ENCODE measurements at regions not wholly inside any gene's neighbourhood (a gene's known extent, or its start where the extent isn't known, plus 50 kb on each side); places are given as distances from the start of the nearest gene placed in this dataset.

DNA sequence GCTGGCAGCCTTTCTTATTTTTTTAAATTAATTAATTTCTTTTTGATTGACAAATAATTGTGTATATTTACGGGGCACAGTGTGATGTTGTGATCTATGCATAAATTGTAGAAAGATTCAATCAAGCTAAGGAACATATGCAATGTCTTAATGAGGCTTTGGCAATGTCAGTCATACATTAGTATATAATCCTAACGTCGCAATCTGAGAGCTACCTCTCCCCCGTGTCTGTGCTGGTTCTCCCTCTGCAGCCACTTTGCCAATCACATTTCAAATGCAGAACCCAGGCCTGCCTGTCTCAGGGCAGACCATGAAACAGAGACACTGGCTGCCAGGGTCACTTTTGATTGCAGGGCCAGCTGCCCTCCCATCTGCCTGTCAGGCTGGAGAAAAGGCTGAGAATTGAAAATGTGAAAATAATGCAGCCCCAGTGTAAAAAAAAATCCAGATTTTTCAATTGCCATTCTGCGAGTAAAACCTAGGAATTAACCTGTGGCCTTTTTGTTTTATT is 56.3 kb downstream of the SLC24A2 start:
- no peaks in the 10 kb centered on the region for H3K36me3 ChIP-seq
- intact Hi-C loops (cut with DNase I) = no loop called here
- H3K27ac ChIP-seq = no peak overlapping the region

DNA sequence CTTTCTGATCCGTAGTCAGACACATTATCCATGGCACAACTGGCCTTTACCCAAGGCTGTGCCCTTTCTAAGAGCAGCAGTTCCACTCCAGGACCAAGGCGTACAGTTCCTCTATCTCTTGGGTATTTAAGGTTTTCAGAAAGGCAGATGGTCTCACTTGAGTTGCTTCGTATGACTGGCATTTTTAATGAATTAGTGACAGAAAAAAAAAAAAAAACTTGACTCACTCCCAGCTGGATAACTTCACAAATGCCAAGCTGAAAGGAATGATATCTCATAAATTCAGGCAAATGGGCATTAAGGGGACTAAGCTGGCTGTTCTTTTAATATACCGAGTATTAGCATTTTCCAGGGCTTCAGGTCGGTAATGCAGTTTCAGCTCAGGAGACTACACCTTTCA is 60.7 kb downstream of the SLC24A2 start:
- TF ChIP-seq POLR2AphosphoS5 (IDR thresholded peaks at IDR 0.05) (no peak), POLR2A (IDR thresholded peaks at IDR 0.05) (no peak), EP300 (IDR thresholded peaks at IDR 0.05) (no peak)
- TF ChIP-seq, protein P1, sequence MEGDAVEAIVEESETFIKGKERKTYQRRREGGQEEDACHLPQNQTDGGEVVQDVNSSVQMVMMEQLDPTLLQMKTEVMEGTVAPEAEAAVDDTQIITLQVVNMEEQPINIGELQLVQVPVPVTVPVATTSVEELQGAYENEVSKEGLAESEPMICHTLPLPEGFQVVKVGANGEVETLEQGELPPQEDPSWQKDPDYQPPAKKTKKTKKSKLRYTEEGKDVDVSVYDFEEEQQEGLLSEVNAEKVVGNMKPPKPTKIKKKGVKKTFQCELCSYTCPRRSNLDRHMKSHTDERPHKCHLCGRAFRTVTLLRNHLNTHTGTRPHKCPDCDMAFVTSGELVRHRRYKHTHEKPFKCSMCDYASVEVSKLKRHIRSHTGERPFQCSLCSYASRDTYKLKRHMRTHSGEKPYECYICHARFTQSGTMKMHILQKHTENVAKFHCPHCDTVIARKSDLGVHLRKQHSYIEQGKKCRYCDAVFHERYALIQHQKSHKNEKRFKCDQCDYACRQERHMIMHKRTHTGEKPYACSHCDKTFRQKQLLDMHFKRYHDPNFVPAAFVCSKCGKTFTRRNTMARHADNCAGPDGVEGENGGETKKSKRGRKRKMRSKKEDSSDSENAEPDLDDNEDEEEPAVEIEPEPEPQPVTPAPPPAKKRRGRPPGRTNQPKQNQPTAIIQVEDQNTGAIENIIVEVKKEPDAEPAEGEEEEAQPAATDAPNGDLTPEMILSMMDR (IDR thresholded peaks at IDR 0.05) = no peak
- H3K27ac ChIP-seq = no peak overlapping the region
- no peaks in the 10 kb centered on the region for H3K4me1 ChIP-seq
- WGBS, 2 donors = 79 to 85% methylated on average over 5 of the region's 5 CpGs
- no peak for DNase-seq
- intact Hi-C loops (cut with DNase I) = no loop called here
- no peaks in the 10 kb centered on the region for H3K36me3 ChIP-seq
- H3K27me3 ChIP-seq = no peaks in the 10 kb centered on the region
- H3K4me3 ChIP-seq = no peak overlapping the region
- H3K9me3 ChIP-seq = no peaks in the 10 kb centered on the region

More for the DNA sequence above, 56.3 kb downstream of the SLC24A2 start:
- no peak for DNase-seq
- Histone ChIP-seq H3K4me1 (no peaks in the 10 kb centered on the region), H3K9me3 (no peaks in the 10 kb centered on the region), H3K27me3 (no peaks in the 10 kb centered on the region), H3K4me3 (no peak overlapping the region)
- TF ChIP-seq, protein P1 (IDR thresholded peaks at IDR 0.05) = no peak
- TF ChIP-seq POLR2AphosphoS5 (IDR thresholded peaks at IDR 0.05) = no peak
- no peak for TF ChIP-seq EP300 (IDR thresholded peaks at IDR 0.05)
- TF ChIP-seq POLR2A (IDR thresholded peaks at IDR 0.05) = no peak
- WGBS, 2 donors = 70 to 77% methylated on average over 5 of the region's 5 CpGs

DNA sequence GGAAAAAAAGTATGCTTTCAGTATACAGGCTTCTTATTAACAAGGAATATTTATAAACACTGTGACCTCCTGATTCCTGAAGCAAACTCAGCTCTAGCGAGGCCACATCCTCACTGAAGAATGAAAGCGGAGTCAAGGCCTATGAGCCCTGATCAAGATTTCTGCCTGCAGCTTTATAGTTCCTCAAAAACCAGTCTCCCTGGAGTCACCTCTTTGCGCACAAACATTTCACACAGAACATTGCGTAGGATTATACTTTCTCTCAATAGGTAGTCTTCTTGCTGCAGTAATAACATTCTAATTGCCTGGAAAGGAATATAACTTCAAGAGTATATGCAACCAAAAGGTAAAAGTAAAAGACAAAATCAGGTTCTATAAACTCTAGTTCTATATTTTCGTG is 62.9 kb downstream of the SLC24A2 start:
- no peaks in the 10 kb centered on the region for H3K27me3 ChIP-seq
- DNase-seq = no peak
- H3K27ac ChIP-seq = no peak overlapping the region
- 78 to 84% methylated on average over 5 of the region's 5 CpGs for WGBS, 2 donors
- intact Hi-C loops (cut with DNase I) = no loop called here
- TF ChIP-seq EP300 (IDR thresholded peaks at IDR 0.05) (no peak), POLR2AphosphoS5 (IDR thresholded peaks at IDR 0.05) (no peak)
- H3K4me1 ChIP-seq = no peaks in the 10 kb centered on the region
- no peaks in the 10 kb centered on the region for H3K36me3 ChIP-seq
- no peaks in the 10 kb centered on the region for H3K9me3 ChIP-seq
- H3K4me3 ChIP-seq = no peak overlapping the region

DNA sequence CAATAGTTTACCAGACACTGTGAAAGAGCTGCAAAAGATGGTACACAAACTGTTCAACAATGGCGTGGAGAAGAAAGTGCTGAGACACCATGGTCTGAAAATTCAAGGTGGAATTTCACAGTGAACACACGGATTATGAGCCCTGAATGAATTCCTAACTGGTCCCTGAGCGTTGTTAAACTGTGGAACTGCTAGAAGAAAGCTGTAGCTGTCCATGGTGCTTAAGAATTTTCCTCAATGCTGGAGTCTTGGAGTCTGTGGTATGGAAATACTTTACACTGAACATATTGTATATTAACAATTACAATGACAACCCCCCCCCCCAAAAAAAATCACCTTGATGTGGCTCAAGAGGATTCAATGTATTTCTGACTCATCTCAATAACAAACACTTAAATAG is 68.5 kb downstream of the SLC24A2 start:
- Histone ChIP-seq H3K9me3 (no peaks in the 10 kb centered on the region), H3K27me3 (no peaks in the 10 kb centered on the region), H3K27ac (no peak overlapping the region), H3K36me3 (no peaks in the 10 kb centered on the region), H3K4me1 (no peaks in the 10 kb centered on the region), H3K4me3 (no peak overlapping the region)
- 11 to 15% methylated on average over 3 of the region's 3 CpGs for WGBS, 2 donors
- DNase-seq = no peak
- TF ChIP-seq POLR2AphosphoS5 (IDR thresholded peaks at IDR 0.05) = no peak
- no peak for TF ChIP-seq POLR2A (IDR thresholded peaks at IDR 0.05)
- TF ChIP-seq, protein P1 (IDR thresholded peaks at IDR 0.05) = no peak
- no peak for TF ChIP-seq EP300 (IDR thresholded peaks at IDR 0.05)
- intact Hi-C loops (cut with DNase I) = no loop called here

DNA sequence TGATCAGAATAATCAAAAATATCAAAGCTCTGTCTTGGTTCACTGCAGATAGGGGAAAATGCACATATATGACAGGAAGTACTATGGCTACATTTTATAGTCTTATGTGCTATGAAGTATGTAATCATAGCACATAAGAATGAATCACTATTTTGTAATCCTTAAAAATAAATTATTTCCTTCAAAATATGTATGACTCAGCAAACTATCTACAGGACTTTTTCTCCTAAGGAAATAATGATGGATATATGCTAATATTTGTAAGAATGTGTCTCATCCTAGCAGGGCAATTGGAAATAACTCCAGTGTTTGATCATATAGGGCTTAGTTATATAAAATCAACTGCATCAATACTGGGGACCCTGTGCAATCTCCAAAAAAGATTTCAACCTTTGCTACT is 85.1 kb downstream of the SLC24A2 start:
- H3K36me3 ChIP-seq = no peaks in the 10 kb centered on the region
- H3K27ac ChIP-seq = no peak overlapping the region
- H3K9me3 ChIP-seq = no peaks in the 10 kb centered on the region
- no peaks in the 10 kb centered on the region for H3K4me1 ChIP-seq
- no peak for DNase-seq
- H3K27me3 ChIP-seq = no peaks in the 10 kb centered on the region
- TF ChIP-seq, protein P1 (IDR thresholded peaks at IDR 0.05) = no peak
- TF ChIP-seq POLR2AphosphoS5 (IDR thresholded peaks at IDR 0.05) (no peak), POLR2A (IDR thresholded peaks at IDR 0.05) (no peak), EP300 (IDR thresholded peaks at IDR 0.05) (no peak)
- H3K4me3 ChIP-seq = no peak overlapping the region
- intact Hi-C loops (cut with DNase I) = no loop called here

Data from sigmoid colon (tissue), 6 donors.